ENCODE measurements at regions not wholly inside any gene's neighbourhood (a gene's known extent, or its start where the extent isn't known, plus 50 kb on each side); places are given as distances from the start of the nearest gene placed in this dataset.

DNA sequence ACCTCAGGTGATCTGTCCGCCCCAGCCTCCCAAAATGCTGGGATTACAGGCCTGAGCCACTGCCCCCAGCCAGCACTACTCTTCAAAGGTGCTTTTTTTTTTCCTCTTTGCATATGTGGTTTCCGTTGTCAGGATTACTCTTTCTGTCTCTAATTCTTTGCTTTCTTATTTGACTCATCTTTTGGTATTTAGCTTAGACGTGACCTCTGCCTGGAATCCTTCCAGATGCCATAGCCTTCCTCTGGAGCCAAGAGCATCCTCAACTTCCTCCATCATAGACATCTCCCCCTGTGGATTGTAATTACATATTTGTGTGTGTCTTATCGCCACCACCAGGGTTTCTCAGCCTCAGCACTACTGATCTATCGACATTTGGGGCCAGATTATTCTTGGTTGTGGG, 84.4 kb upstream of the XYLT1 start:
- TF ChIP-seq, protein P1, sequence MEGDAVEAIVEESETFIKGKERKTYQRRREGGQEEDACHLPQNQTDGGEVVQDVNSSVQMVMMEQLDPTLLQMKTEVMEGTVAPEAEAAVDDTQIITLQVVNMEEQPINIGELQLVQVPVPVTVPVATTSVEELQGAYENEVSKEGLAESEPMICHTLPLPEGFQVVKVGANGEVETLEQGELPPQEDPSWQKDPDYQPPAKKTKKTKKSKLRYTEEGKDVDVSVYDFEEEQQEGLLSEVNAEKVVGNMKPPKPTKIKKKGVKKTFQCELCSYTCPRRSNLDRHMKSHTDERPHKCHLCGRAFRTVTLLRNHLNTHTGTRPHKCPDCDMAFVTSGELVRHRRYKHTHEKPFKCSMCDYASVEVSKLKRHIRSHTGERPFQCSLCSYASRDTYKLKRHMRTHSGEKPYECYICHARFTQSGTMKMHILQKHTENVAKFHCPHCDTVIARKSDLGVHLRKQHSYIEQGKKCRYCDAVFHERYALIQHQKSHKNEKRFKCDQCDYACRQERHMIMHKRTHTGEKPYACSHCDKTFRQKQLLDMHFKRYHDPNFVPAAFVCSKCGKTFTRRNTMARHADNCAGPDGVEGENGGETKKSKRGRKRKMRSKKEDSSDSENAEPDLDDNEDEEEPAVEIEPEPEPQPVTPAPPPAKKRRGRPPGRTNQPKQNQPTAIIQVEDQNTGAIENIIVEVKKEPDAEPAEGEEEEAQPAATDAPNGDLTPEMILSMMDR (IDR thresholded peaks at IDR 0.05): no peak

DNA sequence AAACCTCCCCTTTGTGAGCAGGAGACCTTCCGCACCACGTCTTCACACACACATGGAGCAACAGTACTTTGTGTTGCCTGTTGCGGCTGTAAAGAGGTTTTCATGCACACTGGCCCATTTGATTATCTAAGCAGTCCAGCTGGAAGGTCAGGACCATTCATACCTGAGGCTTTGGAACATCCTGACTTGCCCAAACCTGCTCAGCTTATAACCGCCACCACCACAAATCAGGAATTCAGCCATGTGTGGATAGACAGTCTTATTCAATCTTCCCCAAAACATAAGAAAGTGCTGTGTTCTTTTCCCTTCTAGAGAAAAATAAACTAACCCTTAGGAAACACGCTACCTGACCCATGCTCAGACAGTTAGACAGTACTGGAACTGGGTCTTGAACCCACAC, 81.6 kb upstream of the XYLT1 start:
- TF ChIP-seq, protein P1 (IDR thresholded peaks at IDR 0.05): no peak

DNA sequence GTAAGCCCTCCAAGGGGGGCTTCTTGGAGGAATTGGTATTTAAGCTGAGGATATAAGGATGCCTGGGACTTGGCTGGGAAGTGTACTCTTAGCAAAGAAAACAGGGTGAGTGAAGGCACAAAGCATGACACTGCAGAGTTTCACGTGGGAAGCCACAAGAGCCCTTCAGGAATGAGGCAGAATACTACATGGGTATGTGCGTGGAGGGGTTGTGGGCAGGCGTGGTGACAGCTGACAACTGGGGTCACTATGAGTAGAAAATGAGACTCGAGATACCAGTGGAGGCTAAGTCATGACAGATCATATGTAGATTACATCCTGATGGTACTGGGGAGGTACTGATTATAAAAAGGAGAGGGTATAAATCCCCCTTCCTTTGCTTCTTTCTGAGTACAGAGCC, 78.1 kb upstream of the XYLT1 start:
- TF ChIP-seq, protein P1 (IDR thresholded peaks at IDR 0.05): no peak

DNA sequence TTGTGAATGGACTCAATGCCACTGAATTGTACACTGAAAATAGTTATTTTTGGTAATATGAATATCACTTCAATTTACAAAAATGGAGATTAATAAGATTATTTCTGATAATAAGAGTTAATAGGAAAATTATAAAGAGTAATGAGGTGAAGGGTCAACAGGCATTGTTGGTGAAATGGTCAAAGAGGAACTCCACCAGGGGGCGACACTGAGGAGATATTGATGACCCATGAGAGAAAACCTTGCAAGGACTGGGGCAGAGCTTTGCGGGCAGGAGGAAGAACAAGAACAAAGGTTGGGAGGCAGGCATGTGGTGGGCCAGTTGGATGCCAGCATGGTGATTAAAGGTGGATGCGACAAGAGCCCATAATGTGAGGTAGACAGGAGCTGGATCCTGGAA, 74.0 kb upstream of the XYLT1 start:
- TF ChIP-seq, protein P1 (IDR thresholded peaks at IDR 0.05): 0 out of 2 replicates have a peak, but pooled peaks have one; percentile 9

DNA sequence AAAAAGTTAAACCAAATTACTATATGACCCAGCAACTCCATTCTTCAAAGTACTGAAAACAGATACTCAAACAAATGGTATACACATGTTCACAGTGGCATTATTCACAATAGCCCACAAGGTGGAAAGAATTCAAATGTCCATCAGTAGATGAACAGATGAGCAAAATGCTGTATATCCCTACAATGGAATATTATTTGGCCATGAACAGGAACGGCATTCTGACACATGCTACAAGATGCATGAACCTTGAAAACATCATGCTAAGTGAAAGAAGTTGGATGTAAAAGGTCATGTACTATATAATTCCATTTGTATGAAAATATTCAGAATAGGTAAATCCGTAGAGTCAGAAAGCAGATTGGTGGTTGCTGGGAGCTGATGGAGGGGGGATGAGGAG, 73.5 kb upstream of the XYLT1 start:
- TF ChIP-seq, protein P1 (IDR thresholded peaks at IDR 0.05): no peak

DNA sequence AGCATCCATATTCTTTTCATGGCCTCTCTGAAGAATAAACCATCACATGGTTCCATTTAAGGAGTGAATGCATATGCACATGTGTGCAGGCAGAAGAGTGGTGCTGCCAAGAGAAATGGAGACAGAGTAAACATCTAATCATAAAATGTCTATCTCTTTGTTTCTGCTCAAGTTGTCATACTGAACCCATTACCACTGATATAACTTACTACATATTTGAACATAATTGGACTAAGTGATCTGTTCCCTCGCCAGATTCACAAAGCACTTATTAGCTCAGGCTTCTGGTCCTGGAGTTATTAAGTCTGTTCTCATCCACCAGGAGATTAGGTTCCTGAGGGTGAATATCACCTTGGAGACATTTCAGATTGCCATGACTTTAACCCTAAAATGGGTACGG, 72.3 kb upstream of the XYLT1 start:
- TF ChIP-seq, protein P1 (IDR thresholded peaks at IDR 0.05): no peak

DNA sequence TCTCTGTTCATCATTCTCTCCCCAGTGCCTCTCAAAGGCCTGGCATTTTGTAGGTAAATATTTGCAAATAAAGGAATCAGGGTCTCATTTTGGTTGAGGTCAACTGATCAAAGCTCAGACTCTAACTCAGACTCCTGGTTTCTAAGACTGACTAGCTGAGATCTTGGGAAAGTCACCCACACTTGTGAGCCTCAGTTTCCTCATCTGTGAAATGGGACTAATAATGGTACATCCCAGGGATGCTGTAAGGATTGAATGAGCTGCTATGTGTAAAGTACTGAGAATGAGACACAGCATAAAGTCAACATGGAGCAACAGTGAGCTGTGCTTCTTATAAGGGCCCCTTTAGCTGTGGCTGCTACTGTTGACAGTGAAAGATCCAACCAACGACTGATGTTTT, 70.6 kb upstream of the XYLT1 start:
- TF ChIP-seq, protein P1 (IDR thresholded peaks at IDR 0.05): no peak

DNA sequence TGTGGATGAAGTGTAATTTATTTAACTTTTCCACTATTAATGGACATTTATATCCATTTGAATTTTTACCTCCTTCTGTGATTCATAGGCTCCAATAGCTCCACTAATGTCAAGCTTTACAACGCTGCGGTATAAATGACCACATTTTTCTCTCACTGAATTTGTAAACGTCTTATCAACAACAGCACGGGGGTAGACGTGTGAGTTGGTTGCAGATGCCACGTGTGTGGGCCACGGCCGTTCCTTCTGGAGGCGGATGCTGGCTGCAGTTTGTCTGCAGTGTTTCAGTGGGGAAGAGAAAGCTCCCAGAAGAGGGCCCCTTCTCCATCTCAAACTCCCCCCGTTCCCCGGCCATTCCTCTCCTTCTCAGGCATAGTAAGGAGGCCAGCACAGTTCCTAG, 68.2 kb upstream of the XYLT1 start:
- TF ChIP-seq, protein P1 (IDR thresholded peaks at IDR 0.05): no peak
